ENCODE measurements at regions not wholly inside any gene's neighbourhood (a gene's known extent, or its start where the extent isn't known, plus 50 kb on each side); places are given as distances from the start of the nearest gene placed in this dataset.

GRCh38 chr14:42860371-42860770, 1253.7 kb downstream of the LRFN5 start:
- Histone ChIP-seq H3K4me1 (ENCODE audit: control insufficient read depth in 2 of 2, insufficient read depth in 2 of 2, low read length in 1 of 2) (no peaks in the 10 kb centered on the region), H3K9me3 (ENCODE audit: control insufficient read depth in 2 of 2, insufficient read depth in 1 of 2, low read depth in 1 of 2, low read length in 1 of 2) (peaks cover 0 to 2% of the 10 kb centered on the region in 2 donors), H3K36me3 (ENCODE audit: control insufficient read depth in 2 of 2, insufficient read depth in 2 of 2, low read length in 1 of 2) (no peaks in the 10 kb centered on the region), H3K4me3 (ENCODE audit: low read depth in 1 of 2, low read length in 2 of 2) (no peak overlapping the region), H3K27ac (ENCODE audit: low read depth in 2 of 2, low read length in 1 of 2) (no peak overlapping the region), H3K27me3 (ENCODE audit: control insufficient read depth in 1 of 2, insufficient read depth in 2 of 2, low read length in 2 of 2) (no peaks in the 10 kb centered on the region)
- 69 to 86% methylated on average over 1 of the region's 1 CpG for WGBS, 2 donors

- H3K27me3 ChIP-seq (ENCODE audit: control insufficient read depth in 1 of 2, insufficient read depth in 2 of 2, low read length in 2 of 2): no peaks in the 10 kb centered on the region
- no peaks in the 10 kb centered on the region for H3K4me1 ChIP-seq (ENCODE audit: control insufficient read depth in 2 of 2, insufficient read depth in 2 of 2, low read length in 1 of 2)
- H3K4me3 ChIP-seq (ENCODE audit: low read depth in 1 of 2, low read length in 2 of 2): no peak overlapping the region
- 55 to 71% methylated on average over 1 of the region's 1 CpG for WGBS, 2 donors
- no peaks in the 10 kb centered on the region for H3K36me3 ChIP-seq (ENCODE audit: control insufficient read depth in 2 of 2, insufficient read depth in 2 of 2, low read length in 1 of 2)
- H3K9me3 ChIP-seq (ENCODE audit: control insufficient read depth in 2 of 2, insufficient read depth in 1 of 2, low read depth in 1 of 2, low read length in 1 of 2): peaks cover 0 to 2% of the 10 kb centered on the region in 2 donors
- H3K27ac ChIP-seq (ENCODE audit: low read depth in 2 of 2, low read length in 1 of 2): no peak overlapping the region
These were observed 1249.4 kb downstream of the LRFN5 start for GRCh38 chr14:42856106-42856505.

- 7 to 10% methylated on average over 1 of the region's 1 CpG for WGBS, 2 donors
- H3K4me1 ChIP-seq (ENCODE audit: control insufficient read depth in 2 of 2, insufficient read depth in 2 of 2, low read length in 1 of 2): no peaks in the 10 kb centered on the region
These were observed 1248.4 kb downstream of the LRFN5 start for GRCh38 chr14:42855085-42855484.

GRCh38 chr14:42854061-42854460, 1247.4 kb downstream of the LRFN5 start:
- Histone ChIP-seq H3K27ac (ENCODE audit: low read depth in 2 of 2, low read length in 1 of 2) (no peak overlapping the region), H3K36me3 (ENCODE audit: control insufficient read depth in 2 of 2, insufficient read depth in 2 of 2, low read length in 1 of 2) (no peaks in the 10 kb centered on the region), H3K27me3 (ENCODE audit: control insufficient read depth in 1 of 2, insufficient read depth in 2 of 2, low read length in 2 of 2) (no peaks in the 10 kb centered on the region), H3K9me3 (ENCODE audit: control insufficient read depth in 2 of 2, insufficient read depth in 1 of 2, low read depth in 1 of 2, low read length in 1 of 2) (no peaks in the 10 kb centered on the region), H3K4me3 (ENCODE audit: low read depth in 1 of 2, low read length in 2 of 2) (no peak overlapping the region), H3K4me1 (ENCODE audit: control insufficient read depth in 2 of 2, insufficient read depth in 2 of 2, low read length in 1 of 2) (no peaks in the 10 kb centered on the region)
- WGBS, 2 donors: 63 to 73% methylated on average over 2 of the region's 2 CpGs

More at GRCh38 chr14:42855085-42855484, 1248.4 kb downstream of the LRFN5 start:
- Histone ChIP-seq H3K36me3 (ENCODE audit: control insufficient read depth in 2 of 2, insufficient read depth in 2 of 2, low read length in 1 of 2) (no peaks in the 10 kb centered on the region), H3K4me3 (ENCODE audit: low read depth in 1 of 2, low read length in 2 of 2) (no peak overlapping the region), H3K27ac (ENCODE audit: low read depth in 2 of 2, low read length in 1 of 2) (no peak overlapping the region), H3K9me3 (ENCODE audit: control insufficient read depth in 2 of 2, insufficient read depth in 1 of 2, low read depth in 1 of 2, low read length in 1 of 2) (peaks cover 0 to 2% of the 10 kb centered on the region in 2 donors), H3K27me3 (ENCODE audit: control insufficient read depth in 1 of 2, insufficient read depth in 2 of 2, low read length in 2 of 2) (no peaks in the 10 kb centered on the region)

GRCh38 chr14:42848652-42849051, 1242.0 kb downstream of the LRFN5 start:
- Histone ChIP-seq H3K27me3 (ENCODE audit: control insufficient read depth in 1 of 2, insufficient read depth in 2 of 2, low read length in 2 of 2) (no peaks in the 10 kb centered on the region), H3K4me1 (ENCODE audit: control insufficient read depth in 2 of 2, insufficient read depth in 2 of 2, low read length in 1 of 2) (no peaks in the 10 kb centered on the region), H3K4me3 (ENCODE audit: low read depth in 1 of 2, low read length in 2 of 2) (no peak overlapping the region), H3K9me3 (ENCODE audit: control insufficient read depth in 2 of 2, insufficient read depth in 1 of 2, low read depth in 1 of 2, low read length in 1 of 2) (no peaks in the 10 kb centered on the region), H3K36me3 (ENCODE audit: control insufficient read depth in 2 of 2, insufficient read depth in 2 of 2, low read length in 1 of 2) (no peaks in the 10 kb centered on the region), H3K27ac (ENCODE audit: low read depth in 2 of 2, low read length in 1 of 2) (no peak overlapping the region)
- 37 to 38% methylated on average over 1 of the region's 1 CpG for WGBS, 2 donors

GRCh38 chr14:42814817-42815216, 1208.1 kb downstream of the LRFN5 start:
- H3K9me3 ChIP-seq (ENCODE audit: control insufficient read depth in 2 of 2, insufficient read depth in 1 of 2, low read depth in 1 of 2, low read length in 1 of 2): no peaks in the 10 kb centered on the region
- no peak overlapping the region for H3K27ac ChIP-seq (ENCODE audit: low read depth in 2 of 2, low read length in 1 of 2)
- no peaks in the 10 kb centered on the region for H3K27me3 ChIP-seq (ENCODE audit: control insufficient read depth in 1 of 2, insufficient read depth in 2 of 2, low read length in 2 of 2)
- no peak overlapping the region for H3K4me3 ChIP-seq (ENCODE audit: low read depth in 1 of 2, low read length in 2 of 2)
- H3K4me1 ChIP-seq (ENCODE audit: control insufficient read depth in 2 of 2, insufficient read depth in 2 of 2, low read length in 1 of 2): no peaks in the 10 kb centered on the region
- no peaks in the 10 kb centered on the region for H3K36me3 ChIP-seq (ENCODE audit: control insufficient read depth in 2 of 2, insufficient read depth in 2 of 2, low read length in 1 of 2)

GRCh38 chr14:42806909-42807315, 1200.2 kb downstream of the LRFN5 start:
- H3K9me3 ChIP-seq (ENCODE audit: control insufficient read depth in 2 of 2, insufficient read depth in 1 of 2, low read depth in 1 of 2, low read length in 1 of 2): no peaks in the 10 kb centered on the region
- no peaks in the 10 kb centered on the region for H3K4me1 ChIP-seq (ENCODE audit: control insufficient read depth in 2 of 2, insufficient read depth in 2 of 2, low read length in 1 of 2)
- H3K4me3 ChIP-seq (ENCODE audit: low read depth in 1 of 2, low read length in 2 of 2): no peak overlapping the region
- WGBS, 2 donors: 42 to 56% methylated on average over 2 of the region's 2 CpGs
- H3K27me3 ChIP-seq (ENCODE audit: control insufficient read depth in 1 of 2, insufficient read depth in 2 of 2, low read length in 2 of 2): no peaks in the 10 kb centered on the region
- no peak overlapping the region for H3K27ac ChIP-seq (ENCODE audit: low read depth in 2 of 2, low read length in 1 of 2)
- H3K36me3 ChIP-seq (ENCODE audit: control insufficient read depth in 2 of 2, insufficient read depth in 2 of 2, low read length in 1 of 2): no peaks in the 10 kb centered on the region

- WGBS, 2 donors: 79 to 82% methylated on average over 4 of the region's 4 CpGs
- H3K27ac ChIP-seq (ENCODE audit: low read depth in 2 of 2, low read length in 1 of 2): no peak overlapping the region
- no peak overlapping the region for H3K4me3 ChIP-seq (ENCODE audit: low read depth in 1 of 2, low read length in 2 of 2)
- H3K4me1 ChIP-seq (ENCODE audit: control insufficient read depth in 2 of 2, insufficient read depth in 2 of 2, low read length in 1 of 2): no peaks in the 10 kb centered on the region
- no peaks in the 10 kb centered on the region for H3K36me3 ChIP-seq (ENCODE audit: control insufficient read depth in 2 of 2, insufficient read depth in 2 of 2, low read length in 1 of 2)
- H3K9me3 ChIP-seq (ENCODE audit: control insufficient read depth in 2 of 2, insufficient read depth in 1 of 2, low read depth in 1 of 2, low read length in 1 of 2): no peaks in the 10 kb centered on the region
- no peaks in the 10 kb centered on the region for H3K27me3 ChIP-seq (ENCODE audit: control insufficient read depth in 1 of 2, insufficient read depth in 2 of 2, low read length in 2 of 2)
These were observed 1197.5 kb downstream of the LRFN5 start for GRCh38 chr14:42804141-42804540.

GRCh38 chr14:42802346-42802745, 1195.7 kb downstream of the LRFN5 start:
- Histone ChIP-seq H3K27me3 (ENCODE audit: control insufficient read depth in 1 of 2, insufficient read depth in 2 of 2, low read length in 2 of 2) (no peaks in the 10 kb centered on the region), H3K36me3 (ENCODE audit: control insufficient read depth in 2 of 2, insufficient read depth in 2 of 2, low read length in 1 of 2) (no peaks in the 10 kb centered on the region), H3K9me3 (ENCODE audit: control insufficient read depth in 2 of 2, insufficient read depth in 1 of 2, low read depth in 1 of 2, low read length in 1 of 2) (no peaks in the 10 kb centered on the region), H3K27ac (ENCODE audit: low read depth in 2 of 2, low read length in 1 of 2) (no peak overlapping the region), H3K4me1 (ENCODE audit: control insufficient read depth in 2 of 2, insufficient read depth in 2 of 2, low read length in 1 of 2) (no peaks in the 10 kb centered on the region), H3K4me3 (ENCODE audit: low read depth in 1 of 2, low read length in 2 of 2) (no peak overlapping the region)
- 98 to 99% methylated on average over 1 of the region's 1 CpG for WGBS, 2 donors

- WGBS, 2 donors: 76 to 90% methylated on average over 1 of the region's 1 CpG
These were observed 1185.5 kb downstream of the LRFN5 start for GRCh38 chr14:42792166-42792565.

More at GRCh38 chr14:42792166-42792565, 1185.5 kb downstream of the LRFN5 start:
- Histone ChIP-seq H3K27me3 (ENCODE audit: control insufficient read depth in 1 of 2, insufficient read depth in 2 of 2, low read length in 2 of 2) (no peaks in the 10 kb centered on the region), H3K27ac (ENCODE audit: low read depth in 2 of 2, low read length in 1 of 2) (no peak overlapping the region), H3K9me3 (ENCODE audit: control insufficient read depth in 2 of 2, insufficient read depth in 1 of 2, low read depth in 1 of 2, low read length in 1 of 2) (peaks cover 0 to 6% of the 10 kb centered on the region in 2 donors), H3K4me1 (ENCODE audit: control insufficient read depth in 2 of 2, insufficient read depth in 2 of 2, low read length in 1 of 2) (no peaks in the 10 kb centered on the region), H3K4me3 (ENCODE audit: low read depth in 1 of 2, low read length in 2 of 2) (no peak overlapping the region), H3K36me3 (ENCODE audit: control insufficient read depth in 2 of 2, insufficient read depth in 2 of 2, low read length in 1 of 2) (no peaks in the 10 kb centered on the region)

Data from esophagus (tissue), 2 donors.